ENCODE measurements at regions not wholly inside any gene's neighbourhood (a gene's known extent, or its start where the extent isn't known, plus 50 kb on each side); places are given as distances from the start of the nearest gene placed in this dataset.

GRCh38 chr18:22272242-22272641, 102.9 kb downstream of the GATA6 start:
- TF ChIP-seq, protein P1, sequence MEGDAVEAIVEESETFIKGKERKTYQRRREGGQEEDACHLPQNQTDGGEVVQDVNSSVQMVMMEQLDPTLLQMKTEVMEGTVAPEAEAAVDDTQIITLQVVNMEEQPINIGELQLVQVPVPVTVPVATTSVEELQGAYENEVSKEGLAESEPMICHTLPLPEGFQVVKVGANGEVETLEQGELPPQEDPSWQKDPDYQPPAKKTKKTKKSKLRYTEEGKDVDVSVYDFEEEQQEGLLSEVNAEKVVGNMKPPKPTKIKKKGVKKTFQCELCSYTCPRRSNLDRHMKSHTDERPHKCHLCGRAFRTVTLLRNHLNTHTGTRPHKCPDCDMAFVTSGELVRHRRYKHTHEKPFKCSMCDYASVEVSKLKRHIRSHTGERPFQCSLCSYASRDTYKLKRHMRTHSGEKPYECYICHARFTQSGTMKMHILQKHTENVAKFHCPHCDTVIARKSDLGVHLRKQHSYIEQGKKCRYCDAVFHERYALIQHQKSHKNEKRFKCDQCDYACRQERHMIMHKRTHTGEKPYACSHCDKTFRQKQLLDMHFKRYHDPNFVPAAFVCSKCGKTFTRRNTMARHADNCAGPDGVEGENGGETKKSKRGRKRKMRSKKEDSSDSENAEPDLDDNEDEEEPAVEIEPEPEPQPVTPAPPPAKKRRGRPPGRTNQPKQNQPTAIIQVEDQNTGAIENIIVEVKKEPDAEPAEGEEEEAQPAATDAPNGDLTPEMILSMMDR (conservative IDR thresholded peaks at IDR 0.05; ENCODE audit: low read depth, low read length): no peak
- TF ChIP-seq POLR2A (IDR thresholded peaks at IDR 0.05; ENCODE audit: low read depth, low read length): no peak
- TF ChIP-seq RFX5 (IDR thresholded peaks at IDR 0.05; ENCODE audit: low read depth, low read length): no peak
- no peak for TF ChIP-seq SMC3 (IDR thresholded peaks at IDR 0.05; ENCODE audit: low read depth, low read length)
- TF ChIP-seq CEBPB (IDR thresholded peaks at IDR 0.05; ENCODE audit: low read depth, low read length): no peak
- no peak for TF ChIP-seq CHD1 (IDR thresholded peaks at IDR 0.05; ENCODE audit: low read depth, low read length)
- no peak for TF ChIP-seq RAD21 (IDR thresholded peaks at IDR 0.05; ENCODE audit: low read length)
- no peak for TF ChIP-seq MAZ (IDR thresholded peaks at IDR 0.05; ENCODE audit: borderline replicate concordance, low read depth, low read length)
- TF ChIP-seq MXI1 (IDR thresholded peaks at IDR 0.05; ENCODE audit: borderline replicate concordance, low read depth, low read length): no peak
- no peak for TF ChIP-seq RCOR1 (IDR thresholded peaks at IDR 0.05; ENCODE audit: insufficient replicate concordance, low read length)
- TF ChIP-seq BHLHE40 (IDR thresholded peaks at IDR 0.05; ENCODE audit: low read depth, low read length): no peak
- no peak for TF ChIP-seq MAFK (IDR thresholded peaks at IDR 0.05; ENCODE audit: low read depth, low read length)
- TF ChIP-seq USF2 (IDR thresholded peaks at IDR 0.05; ENCODE audit: low read depth, low read length): no peak
- no peak for TF ChIP-seq ELK1 (IDR thresholded peaks at IDR 0.05; ENCODE audit: borderline replicate concordance, low read depth, low read length)

Measured in IMR-90 (cell line).